Nucleus accumbens (tissue), 56 donors: ENCODE measurements at regions not wholly inside any gene's neighbourhood (a gene's known extent, or its start where the extent isn't known, plus 50 kb on each side); places are given as distances from the start of the nearest gene placed in this dataset.
A peak's percentile ranks its signal among the peaks of the same experiment; 100 is the strongest.
"Not testable (repeated sequence)": the region's sequence is repeated elsewhere in the genome, so short reads cannot be mapped to it uniquely, and the experiment has no call there.

Experiments used
- DNase-seq, 56 donors: peaks; one replicate each; lab custom pipeline; 2025; lab: John Stamatoyannopoulos, UW

GRCh38 chr10:23630376-23630775 lies 191.5 kb downstream of the OTUD1 start:
- no peak for DNase-seq

DNA sequence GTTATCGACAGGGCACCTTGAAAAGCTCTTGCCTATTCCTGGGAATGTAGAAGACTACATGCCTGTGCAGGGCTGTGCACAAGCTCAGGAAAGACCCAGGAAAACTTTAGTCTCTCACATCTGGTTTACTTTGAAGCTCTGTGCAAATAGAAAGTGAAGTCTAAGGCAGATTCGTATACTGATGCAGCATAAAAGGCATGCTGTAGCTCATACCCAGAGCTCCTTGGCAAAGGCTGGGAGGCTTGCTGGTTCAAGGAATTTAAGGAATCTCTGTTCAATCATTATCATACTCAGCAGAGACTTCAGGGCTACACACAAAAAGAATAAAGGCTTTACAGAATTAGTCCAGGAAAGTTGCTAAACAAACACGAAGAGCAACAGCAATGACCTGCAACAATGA lies 192.0 kb downstream of the OTUD1 start:
- DNase-seq, result no peak

GRCh38 chr10:23643111-23643780 lies 204.4 kb downstream of the OTUD1 start:
- DNase-seq, result no peak

DNA sequence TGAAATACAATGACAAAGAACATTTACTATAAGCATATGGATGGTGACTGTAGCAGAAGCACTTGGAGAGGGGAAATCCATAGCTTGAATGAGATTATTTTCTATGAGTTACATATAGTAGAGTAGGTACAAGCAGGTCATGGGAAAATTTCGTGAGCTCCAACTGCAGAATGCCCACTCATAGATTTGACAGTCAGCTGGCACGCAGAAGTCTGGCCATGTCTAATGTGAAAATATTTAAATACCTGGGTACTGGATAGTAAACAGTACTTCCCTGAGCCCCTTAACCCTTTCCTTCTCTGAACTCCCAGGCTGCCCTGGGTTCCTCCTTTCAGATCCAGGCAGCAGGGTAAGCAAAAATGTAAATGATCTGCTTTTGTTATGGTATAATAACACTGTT lies 209.7 kb downstream of the OTUD1 start:
- no peak for DNase-seq

DNA sequence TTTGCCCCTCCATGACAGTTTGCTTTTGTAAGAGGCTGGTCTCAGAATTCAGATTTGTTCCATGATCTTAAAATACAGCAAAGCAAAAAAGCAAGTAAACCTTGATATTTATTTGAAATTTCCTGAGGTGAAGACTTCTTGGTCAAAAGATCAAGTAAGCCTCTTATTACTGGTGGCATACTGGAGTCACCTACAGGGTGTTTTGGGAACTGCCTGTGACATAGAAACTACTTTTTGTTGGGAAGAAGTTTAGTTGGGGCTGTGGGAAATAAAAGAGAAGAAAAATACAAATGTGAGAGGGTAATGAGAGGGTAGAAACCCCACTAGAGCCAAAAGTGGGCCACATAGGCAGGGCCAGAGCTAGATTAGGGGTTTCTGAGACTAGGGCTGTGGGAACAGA lies 217.9 kb downstream of the OTUD1 start:
- no peak for DNase-seq

DNA sequence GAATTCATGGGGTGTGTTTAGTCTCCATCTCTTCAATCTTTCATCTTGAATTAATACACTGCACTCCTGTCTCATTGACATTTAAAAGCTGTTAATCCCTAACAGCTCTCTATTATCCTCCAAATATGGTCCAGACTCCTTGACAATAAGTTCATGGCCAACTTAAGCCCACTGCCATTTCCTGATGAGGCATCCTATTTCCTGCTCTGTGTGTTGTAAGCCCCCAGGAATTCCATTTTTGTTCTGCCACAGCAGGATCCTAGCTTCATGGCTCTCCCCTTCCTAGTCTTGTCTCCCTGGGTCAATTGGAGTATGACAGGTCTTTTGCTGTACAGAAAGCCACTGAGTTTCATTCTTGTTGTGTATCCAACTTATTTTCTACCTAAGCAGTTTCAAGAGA lies 218.8 kb downstream of the OTUD1 start:
- no peak for DNase-seq

DNA sequence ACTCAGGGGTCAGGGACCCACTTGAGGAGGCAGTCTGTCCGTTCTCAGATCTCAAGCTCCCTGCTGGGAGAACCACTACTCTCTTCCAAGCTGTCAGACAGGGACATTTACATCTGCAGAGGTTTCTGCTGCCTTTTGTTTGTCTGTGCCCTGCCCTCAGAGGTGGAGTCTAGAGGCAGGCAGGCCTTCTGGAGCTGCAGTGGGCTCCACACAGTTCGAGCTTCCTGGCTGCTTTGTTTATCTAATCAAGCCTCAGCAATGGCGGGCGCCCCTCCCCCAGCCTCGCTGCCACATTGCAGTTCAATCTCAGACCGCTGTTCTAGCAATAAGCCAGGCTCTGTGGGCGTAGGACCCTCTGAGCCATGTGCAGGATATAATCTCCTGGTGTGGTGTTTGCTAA lies 233.0 kb downstream of the OTUD1 start:
- not testable (repeated sequence) for DNase-seq

GRCh38 chr10:23675585-23675984 lies 236.7 kb downstream of the OTUD1 start:
- DNase-seq, result no peak

- no peak for DNase-seq
These were observed 237.4 kb downstream of the OTUD1 start for GRCh38 chr10:23676296-23676695.

GRCh38 chr10:23686722-23687121 lies 247.8 kb downstream of the OTUD1 start:
- no peak for DNase-seq

GRCh38 chr10:23692736-23693135 lies 253.9 kb downstream of the OTUD1 start:
- no peak for DNase-seq

- DNase-seq, result peak in 7 of 56 donors; percentile 2 to 30 (median 11)
These were observed 254.6 kb downstream of the OTUD1 start for GRCh38 chr10:23693501-23693901.

GRCh38 chr10:23693925-23694324 lies 255.1 kb downstream of the OTUD1 start:
- DNase-seq, result peak in 4 of 56 donors; percentile 3 to 49 (median 34)

GRCh38 chr10:23694446-23694920 lies 255.6 kb downstream of the OTUD1 start:
- peak in 22 of 56 donors; percentile 11 to 58 (median 30) for DNase-seq

DNA sequence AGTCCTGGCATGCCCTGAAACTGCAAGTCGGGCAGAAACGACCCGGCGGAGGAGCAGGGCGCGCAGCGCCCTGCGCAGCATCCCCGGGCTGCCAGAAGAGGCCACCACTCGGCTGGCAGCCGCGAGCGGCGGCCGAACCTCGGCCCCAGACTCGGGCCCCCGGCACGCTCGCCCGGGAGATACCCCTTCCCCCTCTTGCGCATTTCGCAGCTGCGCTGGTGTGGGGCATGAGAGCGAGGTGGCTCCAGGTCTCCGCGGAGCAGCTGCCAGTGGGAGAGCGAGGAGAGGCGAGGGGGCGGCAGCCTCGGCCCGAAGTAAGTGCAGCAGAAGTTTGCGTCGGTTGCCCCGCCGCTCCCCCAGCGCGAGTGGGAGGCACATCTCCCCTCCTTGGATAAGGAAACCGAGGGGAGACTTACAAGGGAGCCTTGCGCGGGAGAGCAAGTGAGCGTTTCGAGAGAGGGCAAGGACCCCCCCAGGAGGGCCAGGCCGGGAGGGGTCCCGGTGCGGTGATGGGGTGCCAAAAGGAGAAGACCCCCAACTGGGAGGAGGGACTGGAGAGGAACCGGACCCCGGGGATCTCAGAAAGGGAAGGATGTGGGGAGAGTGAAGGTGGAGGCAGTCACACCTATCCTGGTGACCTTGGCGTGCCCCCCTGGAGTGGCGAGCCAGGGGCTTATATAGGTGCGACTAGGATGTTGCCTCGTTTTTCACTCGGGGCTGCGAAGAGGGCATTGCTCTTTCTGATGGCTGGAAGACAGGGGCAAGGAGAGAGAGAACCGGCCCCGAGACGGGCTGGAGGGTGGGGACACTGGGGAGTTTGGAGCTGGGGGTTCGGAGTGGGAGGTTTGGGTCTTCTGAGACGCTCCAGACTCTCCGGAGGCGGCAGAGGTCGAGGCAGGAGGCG lies 256.3 kb downstream of the OTUD1 start:
- peak in 3 of 56 donors; percentile 13 to 24 (median 16) for DNase-seq

- DNase-seq, result no peak
These were observed 257.0 kb downstream of the OTUD1 start for GRCh38 chr10:23695825-23696420.

GRCh38 chr10:23696476-23696875 lies 257.6 kb downstream of the OTUD1 start:
- DNase-seq, result no peak

GRCh38 chr10:23702977-23703414 lies 264.1 kb downstream of the OTUD1 start:
- peak in 26 of 56 donors; percentile 4 to 66 (median 28) for DNase-seq

DNA sequence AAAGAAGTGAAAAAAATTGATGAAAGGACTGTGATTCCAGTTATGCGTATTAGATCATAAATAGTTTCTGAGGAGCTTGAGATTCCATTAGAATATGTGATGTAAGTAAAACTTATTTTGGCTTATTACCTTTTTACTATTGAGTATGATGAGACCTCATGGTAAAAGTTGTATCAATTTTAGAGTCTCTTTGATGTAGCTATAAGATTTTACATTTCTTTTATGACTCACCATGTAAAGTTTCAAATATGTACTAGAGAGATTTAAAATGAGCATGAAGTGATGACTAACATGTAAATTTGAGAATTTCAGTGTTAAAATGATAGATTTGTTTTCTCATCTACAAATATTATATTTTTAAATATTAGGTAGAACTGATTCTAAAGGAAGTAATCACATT lies 276.5 kb downstream of the OTUD1 start:
- DNase-seq, result no peak

DNA sequence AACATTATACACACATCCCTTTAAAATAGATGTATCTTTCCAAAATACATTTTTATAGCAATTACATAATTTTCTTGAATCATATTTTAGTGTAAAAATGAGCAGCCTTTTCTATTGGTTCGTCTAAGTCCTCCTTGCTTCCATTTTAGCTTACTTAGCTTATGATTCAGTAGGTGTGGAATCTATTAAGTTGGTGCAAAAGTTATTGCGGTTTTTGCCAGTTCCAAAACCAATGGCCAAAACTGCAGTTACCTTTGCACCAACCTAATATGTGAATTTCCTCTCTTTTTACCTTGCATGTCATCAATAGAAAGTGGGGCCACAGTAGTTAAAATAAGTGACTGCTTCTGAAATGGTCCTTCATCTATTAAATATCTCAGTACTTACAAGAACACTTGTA lies 279.0 kb downstream of the OTUD1 start:
- DNase-seq, result no peak

DNA sequence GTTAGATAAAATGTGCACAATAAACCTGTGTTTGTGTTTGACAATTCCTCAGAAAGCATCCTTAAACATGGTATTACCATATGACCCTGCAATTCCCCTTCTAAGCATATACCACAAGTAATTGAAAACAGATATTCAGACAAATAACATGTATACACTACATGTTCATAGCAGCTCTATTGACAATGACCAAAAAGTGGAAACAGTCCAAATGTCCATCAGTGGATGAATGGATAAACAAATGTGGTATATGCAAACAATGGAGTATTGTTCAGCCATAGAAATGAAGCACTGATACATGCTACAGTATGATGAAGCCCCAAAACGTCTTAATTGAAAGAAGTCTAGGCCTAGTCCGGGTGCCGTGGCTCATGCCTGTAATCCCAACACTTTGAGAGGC lies 280.1 kb downstream of the OTUD1 start:
- peak in 2 of 56 donors; percentile 2 to 8 for DNase-seq
